ENCODE measurements at regions not wholly inside any gene's neighbourhood (a gene's known extent, or its start where the extent isn't known, plus 50 kb on each side); places are given as distances from the start of the nearest gene placed in this dataset.

- intact Hi-C loops (cut with micrococcal nuclease) = no loop called here
- ATAC-seq (no peak), DNase-seq (no peak)
These were observed 63.5 kb upstream of the TTC34 start for GRCh38 chr1:2865000-2865399.

GRCh38 chr1:2865571-2866421 is 64.3 kb upstream of the TTC34 start:
- intact Hi-C loops (cut with micrococcal nuclease) = no loop called here
- ATAC-seq = no peak
- no peak for DNase-seq

- no peak for DNase-seq
- no peak for ATAC-seq
- intact Hi-C loops (cut with micrococcal nuclease) = no loop called here
These were observed 65.1 kb upstream of the TTC34 start for GRCh38 chr1:2866422-2867086.

GRCh38 chr1:2867087-2867425 is 65.6 kb upstream of the TTC34 start:
- ATAC-seq (no peak), DNase-seq (no peak)
- intact Hi-C loops (cut with micrococcal nuclease) = no loop called here

GRCh38 chr1:2867861-2868260 is 66.4 kb upstream of the TTC34 start:
- no peak for ATAC-seq
- no peak for DNase-seq
- intact Hi-C loops (cut with micrococcal nuclease) = no loop called here

- DNase-seq (no peak), ATAC-seq (no peak)
- intact Hi-C loops (cut with micrococcal nuclease) = no loop called here
These were observed 67.2 kb upstream of the TTC34 start for GRCh38 chr1:2868571-2869195.

- no peak for ATAC-seq
- intact Hi-C loops (cut with micrococcal nuclease) = no loop called here
- DNase-seq = no peak
These were observed 69.8 kb upstream of the TTC34 start for GRCh38 chr1:2871246-2871815.

- no peak for ATAC-seq
- intact Hi-C loops (cut with micrococcal nuclease) = no loop called here
These were observed 72.7 kb upstream of the TTC34 start for GRCh38 chr1:2874207-2874606.

GRCh38 chr1:2874607-2875480 is 73.4 kb upstream of the TTC34 start:
- intact Hi-C loops (cut with micrococcal nuclease) = no loop called here
- ATAC-seq = peak; percentile 28
- DNase-seq = no peak

More at GRCh38 chr1:2874207-2874606, 72.7 kb upstream of the TTC34 start:
- no peak for DNase-seq

- DNase-seq = peak; percentile 54
- intact Hi-C loops (cut with micrococcal nuclease) = no loop called here
- peak; percentile 65 for ATAC-seq
These were observed 74.4 kb upstream of the TTC34 start for GRCh38 chr1:2875707-2876561.

- no peak for ATAC-seq
- intact Hi-C loops (cut with micrococcal nuclease) = no loop called here
- no peak for DNase-seq
These were observed 75.4 kb upstream of the TTC34 start for GRCh38 chr1:2876846-2877245.

GRCh38 chr1:2877391-2877790 is 75.9 kb upstream of the TTC34 start:
- DNase-seq (no peak), ATAC-seq (no peak)
- intact Hi-C loops (cut with micrococcal nuclease) = no loop called here

- DNase-seq = no peak
- intact Hi-C loops (cut with micrococcal nuclease) = no loop called here
- no peak for ATAC-seq
These were observed 77.1 kb upstream of the TTC34 start for GRCh38 chr1:2878591-2878990.

GRCh38 chr1:2879026-2879425 is 77.5 kb upstream of the TTC34 start:
- ATAC-seq = no peak
- intact Hi-C loops (cut with micrococcal nuclease) = no loop called here

GRCh38 chr1:2879591-2879990 is 78.1 kb upstream of the TTC34 start:
- intact Hi-C loops (cut with micrococcal nuclease) = no loop called here

More at GRCh38 chr1:2879026-2879425, 77.5 kb upstream of the TTC34 start:
- DNase-seq = no peak

GRCh38 chr1:2880086-2880485 is 78.6 kb upstream of the TTC34 start:
- DNase-seq = no peak
- intact Hi-C loops (cut with micrococcal nuclease) = no loop called here

More at GRCh38 chr1:2879591-2879990, 78.1 kb upstream of the TTC34 start:
- no peak for DNase-seq
- no peak for ATAC-seq

GRCh38 chr1:2880812-2881295 is 79.4 kb upstream of the TTC34 start:
- intact Hi-C loops (cut with micrococcal nuclease) = no loop called here
- no peak for ATAC-seq
- no peak for DNase-seq

More at GRCh38 chr1:2880086-2880485, 78.6 kb upstream of the TTC34 start:
- ATAC-seq = no peak

GRCh38 chr1:2881556-2881955 is 80.1 kb upstream of the TTC34 start:
- no peak for ATAC-seq
- intact Hi-C loops (cut with micrococcal nuclease) = no loop called here
- no peak for DNase-seq

Measured in left ventricle myocardium superior (tissue), 1 donor.